Ishikawa (cell line): ENCODE measurements at regions not wholly inside any gene's neighbourhood (a gene's known extent, or its start where the extent isn't known, plus 50 kb on each side); places are given as distances from the start of the nearest gene placed in this dataset.

ENCODE experiments used
- CEBPB ChIP-seq: IDR thresholded peaks from 2 replicates; pipeline ENCODE4 v1.6.1; 2012
- EGR1 ChIP-seq: IDR thresholded peaks from 2 replicates; pipeline ENCODE4 v1.6.1; 2012
- EP300 ChIP-seq: IDR thresholded peaks from 2 replicates; pipeline ENCODE4 v1.6.1; 2012; ENCODE audit warnings: borderline replicate concordance
- MAX ChIP-seq: IDR thresholded peaks from 2 replicates; pipeline ENCODE4 v1.6.1; 2012
- RAD21 ChIP-seq: IDR thresholded peaks from 2 replicates; pipeline ENCODE4 v1.6.1; 2012; ENCODE audit warnings: low read depth
- REST ChIP-seq: IDR thresholded peaks from 2 replicates; pipeline ENCODE4 v1.6.1; 2012; ENCODE audit warnings: low read depth, mild to moderate bottlenecking
- TAF1 ChIP-seq: IDR thresholded peaks from 2 replicates; pipeline ENCODE4 v1.6.1; 2012; ENCODE audit warnings: low read depth, mild to moderate bottlenecking
- YY1 ChIP-seq: IDR thresholded peaks from 2 replicates; pipeline ENCODE4 v1.6.1; 2012; ENCODE audit warnings: low read depth

GRCh38 chr12:124440031-124440626 is 127.3 kb downstream of the NCOR2 start:
- TF ChIP-seq YY1: no peak
- TF ChIP-seq CEBPB: no peak
- TF ChIP-seq EGR1: no peak
- TF ChIP-seq REST: no peak
- no peak for TF ChIP-seq EP300
- TF ChIP-seq TAF1: no peak
- no peak for TF ChIP-seq MAX
- no peak for TF ChIP-seq RAD21
